ENCODE measurements at regions not wholly inside any gene's neighbourhood (a gene's known extent, or its start where the extent isn't known, plus 50 kb on each side); places are given as distances from the start of the nearest gene placed in this dataset.

GRCh38 chr2:155727187-155727895, 605.2 kb downstream of the NR4A2 start:
- TF ChIP-seq RFX5 (IDR thresholded peaks at IDR 0.05; ENCODE audit: low read length) (no peak), USF2 (IDR thresholded peaks at IDR 0.05; ENCODE audit: borderline replicate concordance, low read depth, low read length) (no peak), ELF1 (IDR thresholded peaks at IDR 0.05) (no peak), IRF3 (IDR thresholded peaks at IDR 0.05; ENCODE audit: low read depth, low read length) (no peak), FOSL2 (IDR thresholded peaks at IDR 0.05; ENCODE audit: borderline replicate concordance, low read depth) (no peak), CTCF (IDR thresholded peaks at IDR 0.05) (no peak), NRF1 (IDR thresholded peaks at IDR 0.05; ENCODE audit: low read depth, low read length) (no peak), GABPA (IDR thresholded peaks at IDR 0.05; ENCODE audit: low read depth) (no peak), TEAD4 (IDR thresholded peaks at IDR 0.05; ENCODE audit: borderline replicate concordance, insufficient read depth) (no peak), CHD2 (IDR thresholded peaks at IDR 0.05; ENCODE audit: low read length, partially characterized antibody) (no peak), NFIC (IDR thresholded peaks at IDR 0.05; ENCODE audit: borderline replicate concordance) (no peak), FOXM1 (IDR thresholded peaks at IDR 0.05; ENCODE audit: low read depth) (no peak), RXRA (IDR thresholded peaks at IDR 0.05; ENCODE audit: borderline replicate concordance, low read depth) (no peak), RCOR1 (IDR thresholded peaks at IDR 0.05; ENCODE audit: low read length) (no peak), TAF1 (IDR thresholded peaks at IDR 0.05; ENCODE audit: borderline replicate concordance, low read depth, low read length) (no peak), GATA2 (CRISPR knock-in tag; IDR thresholded peaks at IDR 0.05) (no peak), YY1 (IDR thresholded peaks at IDR 0.05; ENCODE audit: low read depth) (no peak), RAD21 (IDR thresholded peaks at IDR 0.05; ENCODE audit: low read length) (no peak), MEF2A (IDR thresholded peaks at IDR 0.05; ENCODE audit: borderline replicate concordance, low read depth) (no peak), MAX (IDR thresholded peaks at IDR 0.05; ENCODE audit: low read depth) (no peak)
- H3K4me2 ChIP-seq = no peak overlapping the region
- H3K9me2 ChIP-seq = no peaks in the 10 kb centered on the region
- ChIA-PET POLR2A (no interaction called here), CTCF (no interaction called here)
- DNase-seq = no peak
- H3K36me3 ChIP-seq (replicated peaks in 1 of 2; ENCODE audit: control insufficient read depth in 1 of 2, insufficient read depth in 2 of 2, low read length in 1 of 2) = no peaks in the 10 kb centered on the region
- no peak overlapping the region for H3K27ac ChIP-seq (ENCODE audit: low read depth in 2 of 2, low read length in 1 of 2)
- no peaks in the 10 kb centered on the region for H4K20me1 ChIP-seq (ENCODE audit: insufficient read depth)
- no peak overlapping the region for H2AFZ ChIP-seq (ENCODE audit: low read depth)
- H3K79me2 ChIP-seq (ENCODE audit: insufficient read depth) = no peaks in the 10 kb centered on the region
- H3F3A ChIP-seq (replicated peaks; ENCODE audit: insufficient read depth) = no peaks in the 10 kb centered on the region
- H3K4me3 ChIP-seq (ENCODE audit: low read depth in 2 of 2, low read length in 1 of 2) = no peak overlapping the region
- H3K9me3 ChIP-seq = no peaks in the 10 kb centered on the region
- no peaks in the 10 kb centered on the region for H3K4me1 ChIP-seq (ENCODE audit: control insufficient read depth in 1 of 2, insufficient read depth in 2 of 2, low read depth in 1 of 2, low read length in 1 of 2)
- no peaks in the 10 kb centered on the region; the same call in 1 of the 2 replicates for H3K27me3 ChIP-seq (ENCODE audit: insufficient read depth)
- no peak overlapping the region for H3K9ac ChIP-seq
- 25% methylated on average over 10 of the region's 10 CpGs for WGBS (ENCODE audit: low lambda C conversion rate)
